Stimulated activated CD4-positive, alpha-beta T cell treated with anti-CD3 and anti-CD28 coated beads, Interleukin-1b, Interleukin-23, amount 100 ng/mL, for 4 hours (primary cell): ENCODE measurements at regions not wholly inside any gene's neighbourhood (a gene's known extent, or its start where the extent isn't known, plus 50 kb on each side); places are given as distances from the start of the nearest gene placed in this dataset.
"Not testable (repeated sequence)": the region's sequence is repeated elsewhere in the genome, so short reads cannot be mapped to it uniquely, and the experiment has no call there.

Experiments
- DNase-seq, 2 donors: peaks; one replicate each; pipeline ENCODE4 v3.0.0-alpha.2; 2020; ENCODE audit warnings: low read depth in 2 of 2

- no peak for DNase-seq
Observed at GRCh38 chr7:114180556-114181266, 233.9 kb upstream of the FOXP2 start.

- no peak for DNase-seq
Observed at GRCh38 chr7:114175125-114175524, 239.5 kb upstream of the FOXP2 start.

DNA sequence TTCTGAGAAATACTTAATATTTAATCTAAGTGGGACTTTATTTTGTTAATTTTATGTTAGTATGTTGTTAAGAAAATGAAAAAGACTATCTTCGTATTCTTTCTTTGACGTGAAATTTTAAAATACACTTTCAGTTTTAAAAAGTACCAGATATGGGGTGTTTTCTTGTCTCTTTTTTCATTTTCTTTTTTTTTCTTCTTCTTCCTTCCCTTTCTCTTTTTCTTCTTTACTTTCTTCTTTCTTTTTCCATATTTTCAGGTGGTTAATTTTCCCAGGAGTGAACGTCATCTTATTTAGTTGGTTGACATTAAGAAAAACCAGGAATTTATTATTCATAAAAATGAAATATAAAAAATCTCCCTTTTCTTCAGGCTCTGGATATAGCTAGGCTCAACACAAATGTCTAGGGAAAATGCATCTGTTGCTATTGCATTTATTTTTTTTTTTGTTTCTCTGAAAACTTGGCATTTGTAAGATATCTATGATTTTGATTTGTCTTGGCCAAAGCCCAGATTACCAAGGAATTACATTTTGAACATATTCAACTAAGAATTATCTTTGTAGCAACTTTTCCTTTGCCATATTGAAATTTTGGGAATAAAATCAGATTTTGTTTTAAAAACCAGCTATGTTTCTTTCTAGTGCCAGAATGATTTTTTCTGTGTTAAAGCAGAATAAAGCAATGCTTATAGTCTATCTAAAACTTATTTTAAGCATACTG is 241.3 kb upstream of the FOXP2 start:
- DNase-seq, result no peak

DNA sequence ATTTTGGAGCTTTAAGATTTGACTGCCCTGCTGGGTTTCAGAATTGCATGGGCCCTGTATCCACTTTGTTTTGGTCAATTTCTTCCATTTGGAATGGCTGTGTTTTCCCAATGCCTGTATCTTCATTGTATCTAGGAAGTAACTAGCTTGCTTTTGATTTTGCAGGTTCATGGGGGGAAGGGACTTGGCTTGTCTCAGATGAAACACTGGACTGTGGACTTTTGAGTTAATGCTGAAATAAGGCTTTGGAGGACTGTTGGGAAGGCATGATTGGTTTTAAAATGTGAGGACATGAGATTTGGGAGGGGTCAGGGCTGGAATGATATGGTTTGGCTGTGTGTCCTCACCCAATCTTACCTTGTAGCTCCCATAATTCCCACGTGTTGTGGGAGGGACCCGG is 245.2 kb upstream of the FOXP2 start:
- not testable (repeated sequence) for DNase-seq

DNA sequence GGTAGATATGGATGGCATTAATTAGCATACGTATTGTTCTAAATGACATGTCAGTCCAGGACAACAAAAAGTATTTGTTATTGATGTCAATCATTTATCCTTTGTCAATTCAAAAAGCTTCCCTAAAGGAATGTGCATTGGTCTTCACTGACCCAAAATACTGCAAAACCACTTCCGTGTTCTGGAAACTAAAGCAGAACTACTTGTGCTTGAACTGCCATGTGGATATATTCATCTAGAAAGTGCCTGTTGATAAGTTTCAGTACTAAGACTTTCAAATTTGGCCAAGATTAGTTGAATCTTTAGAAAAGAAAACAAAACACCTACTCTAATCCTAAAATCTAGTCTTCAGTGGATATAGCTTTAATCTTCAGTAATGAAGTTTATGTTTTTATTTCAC is 242.1 kb upstream of the PPP1R3A start:
- DNase-seq, result no peak

DNA sequence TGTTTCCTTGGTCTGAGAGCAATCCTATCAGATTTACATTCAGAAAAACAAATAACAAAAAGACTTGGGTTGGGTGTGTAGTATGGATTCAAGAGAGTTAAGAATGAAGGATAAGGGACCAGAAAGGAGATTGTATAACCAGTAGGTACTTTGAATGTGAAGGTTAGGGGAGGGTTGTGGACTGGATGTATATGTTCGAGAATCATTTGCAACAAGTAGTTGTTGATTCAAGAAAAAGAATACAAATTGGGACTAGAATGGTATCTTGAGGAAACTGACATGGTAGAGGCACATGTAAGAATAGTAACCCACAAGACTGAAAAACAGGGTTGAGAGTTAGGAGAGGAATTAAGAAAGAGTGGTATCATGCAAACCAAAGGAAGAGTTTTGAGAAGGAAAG is 240.0 kb upstream of the PPP1R3A start:
- DNase-seq, result no peak

- DNase-seq, result no peak
Observed at GRCh38 chr7:114158275-114158674, 239.5 kb upstream of the PPP1R3A start.

- DNase-seq, result no peak
Observed at GRCh38 chr7:114156178-114156577, 237.4 kb upstream of the PPP1R3A start.

DNA sequence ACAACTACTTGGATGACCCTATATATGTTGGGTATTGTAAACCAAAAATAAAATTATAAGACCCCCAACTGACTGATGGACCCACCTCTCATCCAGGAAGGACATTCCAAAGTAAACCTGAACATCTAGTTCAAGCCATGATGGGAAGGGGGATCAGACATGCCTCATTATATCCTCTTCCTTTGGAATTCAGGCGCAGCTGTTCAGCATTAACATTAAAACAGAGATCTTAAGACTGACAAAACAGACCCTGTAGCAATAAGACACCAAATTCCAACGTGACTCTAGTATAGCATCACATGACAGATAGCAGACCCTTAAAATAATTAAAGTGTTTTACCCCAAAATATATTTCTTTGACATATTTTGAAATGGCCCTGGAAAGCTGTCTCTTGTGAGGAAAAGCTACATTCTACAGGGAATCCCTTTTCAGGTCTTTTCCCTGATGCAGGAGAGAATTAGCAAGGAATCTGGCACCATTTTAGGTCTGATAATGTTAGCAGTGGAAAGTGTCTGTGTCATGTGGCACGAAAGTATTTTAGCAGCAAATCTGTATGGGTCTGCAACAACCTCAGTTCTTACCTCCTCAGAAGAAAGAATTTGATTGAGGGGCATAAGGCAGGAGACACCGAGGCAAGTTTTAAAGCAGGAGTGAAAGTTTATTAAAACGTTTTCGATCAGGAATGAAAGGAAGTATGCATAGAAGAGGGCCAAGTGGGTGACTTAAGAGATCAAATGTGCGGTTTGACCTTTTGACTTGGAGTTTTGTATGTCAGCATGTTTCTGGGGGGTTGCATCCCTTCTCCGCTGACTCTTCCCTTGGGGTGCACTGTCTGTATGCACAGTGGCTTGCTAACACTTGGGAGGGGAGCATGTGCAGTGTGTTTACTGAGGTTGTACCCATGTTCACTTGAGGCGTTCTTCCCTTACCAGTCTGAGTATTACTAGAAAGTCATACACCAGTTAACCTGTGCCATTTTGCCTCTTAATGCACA is 236.6 kb upstream of the PPP1R3A start:
- no peak for DNase-seq

DNA sequence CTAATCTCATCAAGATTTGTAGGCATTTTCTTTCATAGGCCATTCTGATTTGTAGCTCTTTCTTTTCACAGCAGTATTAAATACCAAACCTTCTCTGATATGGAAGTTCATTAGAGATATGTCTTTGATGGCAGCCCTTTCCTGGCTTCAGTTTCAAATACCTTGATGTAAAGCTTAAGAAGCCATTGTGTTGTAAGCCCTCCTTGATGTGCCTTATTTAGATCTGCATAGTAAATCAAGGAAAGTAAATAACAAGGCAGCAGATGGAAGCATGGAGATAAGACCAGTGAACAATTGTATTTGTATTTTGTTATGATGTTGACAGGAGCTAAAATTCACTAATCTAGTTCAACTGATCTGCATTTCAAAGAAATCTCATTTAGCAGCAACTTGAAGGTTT is 234.9 kb upstream of the PPP1R3A start:
- no peak for DNase-seq

- DNase-seq, result no peak
Observed at GRCh38 chr7:114152314-114152938, 233.6 kb upstream of the PPP1R3A start.

DNA sequence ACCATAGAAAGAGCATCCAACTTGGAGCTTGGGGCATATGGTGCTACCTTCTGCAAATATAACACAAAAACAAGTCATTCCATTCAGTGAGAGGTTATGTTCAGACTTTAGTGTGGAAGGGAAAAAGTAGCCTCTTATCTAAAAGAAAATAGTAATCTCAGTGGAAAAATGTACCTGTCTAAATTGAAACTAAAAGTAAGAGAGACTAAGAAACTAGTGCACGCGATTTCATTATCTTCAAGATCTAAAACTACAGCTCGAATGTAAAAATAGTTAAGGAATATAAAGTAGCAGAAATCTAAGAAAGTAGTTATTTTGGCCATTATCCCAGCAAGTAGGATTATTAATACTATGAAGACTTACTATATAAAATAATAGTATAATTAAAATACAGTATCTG is 233.0 kb upstream of the PPP1R3A start:
- DNase-seq, result no peak

- no peak for DNase-seq
Observed at GRCh38 chr7:114150689-114151088, 231.9 kb upstream of the PPP1R3A start.

DNA sequence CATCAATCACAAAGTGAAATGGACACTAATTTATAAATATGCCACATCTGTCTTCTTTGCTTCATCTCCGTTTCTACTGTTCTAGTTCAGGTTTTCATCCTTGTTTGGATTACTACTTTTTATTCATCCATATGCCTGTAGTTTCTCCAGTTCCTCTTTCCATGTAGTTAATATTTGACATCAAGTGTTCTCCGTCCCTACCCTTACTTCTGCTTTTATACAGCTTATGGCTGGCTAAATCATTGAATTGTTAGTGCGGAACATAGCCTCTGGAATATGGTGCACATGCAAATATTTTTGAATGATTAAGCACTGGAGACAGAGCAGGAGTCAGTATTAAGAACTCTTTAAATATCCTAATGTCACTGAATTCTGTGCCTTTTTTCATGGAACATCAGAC is 230.0 kb upstream of the PPP1R3A start:
- no peak for DNase-seq

DNA sequence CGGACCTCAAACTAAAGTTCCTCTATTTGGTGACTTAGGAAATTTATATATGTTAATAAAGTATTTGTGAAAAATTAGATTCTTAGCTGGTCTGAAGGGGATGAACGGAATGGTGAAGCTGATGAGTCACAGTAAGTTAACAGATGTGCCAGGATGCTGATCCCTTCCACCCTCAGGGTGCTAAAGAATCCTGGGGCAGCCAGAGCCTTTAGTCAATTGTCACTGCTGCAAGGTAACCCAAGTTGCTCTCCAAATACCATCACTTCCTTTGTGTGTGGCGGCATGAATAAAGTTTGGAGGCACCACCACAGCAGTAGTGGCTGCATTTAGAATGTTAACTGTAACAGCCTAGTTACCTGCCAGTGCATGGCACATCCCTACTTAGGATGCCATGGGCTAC is 222.6 kb upstream of the PPP1R3A start:
- no peak for DNase-seq

DNA sequence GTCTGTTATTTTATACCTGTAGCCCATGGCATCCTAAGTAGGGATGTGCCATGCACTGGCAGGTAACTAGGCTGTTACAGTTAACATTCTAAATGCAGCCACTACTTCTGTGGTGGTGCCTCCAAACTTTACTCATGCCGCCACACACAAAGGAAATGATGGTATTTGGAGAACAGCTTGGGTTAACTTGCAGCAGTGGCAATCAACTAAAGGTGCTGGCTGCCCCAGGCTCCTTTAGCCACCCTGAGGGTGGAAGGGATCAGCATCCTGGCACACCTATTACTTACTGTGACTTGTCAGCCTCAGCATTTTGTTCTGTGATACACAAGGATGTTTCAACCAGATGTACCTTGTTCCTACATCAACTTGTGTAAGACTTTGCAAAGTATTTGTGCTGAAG is 221.8 kb upstream of the PPP1R3A start:
- no peak for DNase-seq

DNA sequence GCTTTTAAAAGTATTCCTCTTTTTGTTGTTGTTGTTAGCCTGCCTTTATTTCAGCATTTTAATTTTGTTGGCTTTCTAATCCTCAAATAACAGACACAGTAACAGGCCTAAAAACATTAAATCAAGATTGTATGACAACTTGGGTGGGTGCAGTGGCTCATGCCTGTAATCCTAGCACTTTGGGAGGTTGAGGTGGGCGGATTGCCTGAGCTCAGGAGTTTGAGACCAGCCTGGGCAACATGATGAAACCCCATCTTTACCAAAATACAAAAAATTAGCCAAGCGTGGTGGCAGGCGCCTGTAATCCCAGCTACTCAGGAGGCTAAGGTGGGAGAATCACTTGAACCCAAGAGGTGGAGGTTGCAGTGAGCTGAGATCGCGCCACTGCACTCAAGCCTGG is 220.9 kb upstream of the PPP1R3A start:
- not testable (repeated sequence) for DNase-seq

GRCh38 chr7:114138587-114138986 is 219.8 kb upstream of the PPP1R3A start:
- no peak for DNase-seq

DNA sequence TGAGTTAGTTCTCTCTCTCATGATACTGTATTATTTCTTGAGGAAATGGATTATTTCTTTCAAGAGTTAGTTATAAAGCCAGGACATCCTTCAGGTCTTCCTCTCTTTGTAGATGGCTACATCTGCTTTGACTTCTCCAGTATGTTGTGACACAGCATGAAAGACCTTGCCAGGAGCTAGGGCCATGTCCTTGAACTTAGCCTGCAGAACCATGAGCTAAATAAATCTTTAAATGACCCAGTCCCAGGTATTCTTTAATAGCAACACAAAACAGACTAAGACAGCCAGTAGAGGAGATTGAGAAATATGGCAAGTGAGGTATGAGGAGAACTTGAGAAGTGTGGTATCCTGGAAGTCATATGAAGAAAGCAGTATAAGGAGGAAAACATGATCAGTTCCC is 214.9 kb upstream of the PPP1R3A start:
- no peak for DNase-seq

GRCh38 chr7:114130866-114131265 is 212.1 kb upstream of the PPP1R3A start:
- no peak for DNase-seq

DNA sequence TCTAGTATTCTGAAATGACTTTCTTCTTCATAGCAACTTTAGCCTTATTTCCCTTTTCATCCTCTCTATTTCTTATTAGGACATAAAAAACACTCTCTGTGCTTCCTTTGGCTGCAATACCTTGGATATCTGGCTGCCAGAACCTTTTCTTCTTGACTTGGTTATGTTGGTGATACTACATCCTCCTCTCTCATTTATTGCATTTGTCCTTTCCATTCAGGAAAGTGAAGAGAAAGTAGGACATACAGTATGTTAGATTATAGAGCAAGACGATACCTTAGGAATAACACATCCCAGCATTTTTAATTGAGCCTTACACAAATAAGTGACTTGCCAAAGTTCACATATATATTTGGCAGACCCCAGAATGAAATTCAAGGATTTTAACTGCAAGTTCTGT is 210.1 kb upstream of the PPP1R3A start:
- no peak for DNase-seq

DNA sequence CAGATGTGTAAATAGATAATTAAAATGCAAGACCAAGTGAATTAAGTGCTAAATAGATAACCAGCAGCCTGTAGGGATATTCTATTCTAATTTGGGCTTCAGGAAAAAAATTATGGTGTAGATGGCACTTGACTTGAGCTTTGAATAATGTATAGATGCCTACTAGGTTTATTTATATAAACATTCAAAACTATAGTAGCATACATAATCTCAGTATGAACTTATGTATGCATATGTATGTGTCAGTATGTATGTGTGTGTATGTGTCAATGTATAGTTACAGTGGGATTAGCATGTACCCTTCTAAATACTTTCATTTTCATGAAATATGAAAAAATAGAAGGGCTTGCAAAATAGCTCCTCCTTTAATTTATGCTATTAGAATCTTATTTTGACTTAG is 207.3 kb upstream of the PPP1R3A start:
- DNase-seq, result no peak
